ENCODE measurements at regions not wholly inside any gene's neighbourhood (a gene's known extent, or its start where the extent isn't known, plus 50 kb on each side); places are given as distances from the start of the nearest gene placed in this dataset.

DNA sequence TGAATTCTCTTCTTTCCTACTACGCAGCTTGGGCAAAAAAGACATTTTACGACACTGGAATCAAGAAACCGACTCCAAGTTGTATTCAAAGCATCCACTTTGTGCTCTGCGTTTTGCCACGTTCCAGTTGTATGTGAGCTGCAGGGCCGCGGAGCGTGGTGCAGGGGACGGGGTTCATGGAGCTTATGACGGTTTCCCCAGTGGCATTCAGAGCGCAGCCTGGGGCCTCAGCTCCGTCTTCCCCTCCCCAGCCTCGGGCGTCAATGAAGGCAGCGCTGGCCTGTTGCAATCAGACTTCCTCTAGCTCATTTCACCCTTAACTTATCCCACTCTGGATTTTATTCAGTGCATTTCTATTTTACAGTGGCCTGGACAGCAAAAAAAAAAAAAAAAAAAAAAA lies 403.4 kb upstream of the KLF6 start:
- ATAC-seq (no peak), DNase-seq (ENCODE audit: extremely low read depth in 1 of 4, low spot score in 3 of 4) (no peak), FAIRE-seq (no peak)
- under 1% methylated on average over 13 of the region's 15 CpGs for WGBS (ENCODE audit: insufficient coverage, low coverage, missing lambda C conversion rate)
- Histone ChIP-seq H2AFZ (ENCODE audit: low read depth, low read length) (no peak overlapping the region), H3K79me2 (ENCODE audit: control insufficient read depth, insufficient read depth, low read length) (no peaks in the 10 kb centered on the region), H3K9me3 (replicated peaks; ENCODE audit: control insufficient read depth, insufficient read depth, low read depth, low read length) (no peaks in the 10 kb centered on the region), H3K9ac (ENCODE audit: insufficient read depth in 1 of 2, low read depth in 2 of 2, low read length in 2 of 2) (no peak overlapping the region), H3K4me1 (replicated peaks in 1 of 2; ENCODE audit: control insufficient read depth in 2 of 2, insufficient read depth in 2 of 2, low read length in 2 of 2) (no peaks in the 10 kb centered on the region), H3K9me1 (ENCODE audit: control insufficient read depth, insufficient read depth, low read length) (no peaks in the 10 kb centered on the region), H3K27ac (ENCODE audit: extremely low read depth, low read depth, low read length) (no peak overlapping the region), H3K4me3 (no peak overlapping the region), H3K4me2 (ENCODE audit: insufficient read depth, low read length) (no peak overlapping the region), H3K27me3 (ENCODE audit: control insufficient read depth in 2 of 2, insufficient read depth in 2 of 2, low read length in 2 of 2) (peaks cover 8 to 33% of the 10 kb centered on the region in 2 experiments; a peak in 4 of 5 replicates), H3K36me3 (ENCODE audit: control insufficient read depth, insufficient read depth, low read length) (no peaks in the 10 kb centered on the region), H4K20me1 (replicated peaks; ENCODE audit: control insufficient read depth, insufficient read depth, low read length) (no peaks in the 10 kb centered on the region)
- no peak for TF ChIP-seq RFX5 (IDR thresholded peaks at IDR 0.05; ENCODE audit: low read depth, low read length)
- TF ChIP-seq, protein P1, sequence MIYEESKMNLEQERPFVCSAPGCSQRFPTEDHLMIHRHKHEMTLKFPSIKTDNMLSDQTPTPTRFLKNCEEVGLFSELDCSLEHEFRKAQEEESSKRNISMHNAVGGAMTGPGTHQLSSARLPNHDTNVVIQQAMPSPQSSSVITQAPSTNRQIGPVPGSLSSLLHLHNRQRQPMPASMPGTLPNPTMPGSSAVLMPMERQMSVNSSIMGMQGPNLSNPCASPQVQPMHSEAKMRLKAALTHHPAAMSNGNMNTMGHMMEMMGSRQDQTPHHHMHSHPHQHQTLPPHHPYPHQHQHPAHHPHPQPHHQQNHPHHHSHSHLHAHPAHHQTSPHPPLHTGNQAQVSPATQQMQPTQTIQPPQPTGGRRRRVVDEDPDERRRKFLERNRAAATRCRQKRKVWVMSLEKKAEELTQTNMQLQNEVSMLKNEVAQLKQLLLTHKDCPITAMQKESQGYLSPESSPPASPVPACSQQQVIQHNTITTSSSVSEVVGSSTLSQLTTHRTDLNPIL (CRISPR knock-in tag; IDR thresholded peaks at IDR 0.05), result no peak
- TF ChIP-seq KLF13 (tag; IDR thresholded peaks at IDR 0.05; ENCODE audit: borderline replicate concordance, low read depth), result no peak
- TF ChIP-seq RAD51 (IDR thresholded peaks at IDR 0.05; ENCODE audit: borderline replicate concordance, low read depth), result no peak
- TF ChIP-seq WHSC1 (IDR thresholded peaks at IDR 0.05; ENCODE audit: low read length), result no peak
- TF ChIP-seq POLR2G (IDR thresholded peaks at IDR 0.05; ENCODE audit: low read depth, low read length), result no peak
- TF ChIP-seq TEAD4 (IDR thresholded peaks at IDR 0.05; ENCODE audit: low read length), result no peak
- TF ChIP-seq TEAD4 (CRISPR knock-in tag; IDR thresholded peaks at IDR 0.05; ENCODE audit: borderline replicate concordance), result no peak
- no peak for TF ChIP-seq STAT6 (CRISPR knock-in tag; IDR thresholded peaks at IDR 0.05)
- TF ChIP-seq HDAC6 (IDR thresholded peaks at IDR 0.05; ENCODE audit: low read depth, low read length), result no peak
- no peak for TF ChIP-seq DIDO1 (tag; IDR thresholded peaks at IDR 0.05; ENCODE audit: low read depth)
- TF ChIP-seq ZNF384 (IDR thresholded peaks at IDR 0.05; ENCODE audit: low read depth, low read length), result no peak
- no peak for TF ChIP-seq PURB (CRISPR knock-in tag; IDR thresholded peaks at IDR 0.05; ENCODE audit: low read depth)
- no peak for TF ChIP-seq C11orf30 (IDR thresholded peaks at IDR 0.05; ENCODE audit: low read depth)
- POLR2A ChIA-PET, result interaction anchor here (0.6 kb wide), 1 partner anchor 42 kb away, joined by 3 read pairs; no protein-coding TSS in a partner anchor
- CTCF ChIA-PET (ENCODE audit: low intra/inter-chr PET ratio), result no interaction called here
- BruUV-seq (replicated peaks), result no TSS peak
- intact Hi-C loops (cut with micrococcal nuclease), result no loop called here
- in situ Hi-C loops (cut with MboI), result no loop called here

Measured in K562 (cell line).